ENCODE measurements at regions not wholly inside any gene's neighbourhood (a gene's known extent, or its start where the extent isn't known, plus 50 kb on each side); places are given as distances from the start of the nearest gene placed in this dataset.

GRCh38 chr10:117721873-117722272, 179.3 kb downstream of the EMX2 start:
- no peak for DNase-seq

DNA sequence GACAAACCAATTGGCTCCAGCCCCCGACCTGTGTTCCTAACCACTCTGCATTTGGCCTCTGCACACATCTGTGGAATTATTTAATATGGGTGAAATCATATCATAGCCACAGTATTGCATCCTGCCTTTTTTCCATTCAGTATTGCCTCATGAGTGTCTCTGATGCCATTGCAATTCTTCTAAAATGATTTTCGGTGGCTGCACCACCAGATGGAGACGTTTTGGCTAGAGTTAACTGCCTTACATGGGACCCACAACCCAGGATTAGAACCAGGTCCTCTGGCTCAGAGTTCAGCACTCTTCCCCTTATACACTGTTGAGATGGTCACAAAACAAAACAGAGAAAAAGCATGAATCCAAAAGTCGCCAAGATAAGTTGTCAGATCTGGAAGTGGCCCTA, 180.8 kb downstream of the EMX2 start:
- no peak for DNase-seq

DNA sequence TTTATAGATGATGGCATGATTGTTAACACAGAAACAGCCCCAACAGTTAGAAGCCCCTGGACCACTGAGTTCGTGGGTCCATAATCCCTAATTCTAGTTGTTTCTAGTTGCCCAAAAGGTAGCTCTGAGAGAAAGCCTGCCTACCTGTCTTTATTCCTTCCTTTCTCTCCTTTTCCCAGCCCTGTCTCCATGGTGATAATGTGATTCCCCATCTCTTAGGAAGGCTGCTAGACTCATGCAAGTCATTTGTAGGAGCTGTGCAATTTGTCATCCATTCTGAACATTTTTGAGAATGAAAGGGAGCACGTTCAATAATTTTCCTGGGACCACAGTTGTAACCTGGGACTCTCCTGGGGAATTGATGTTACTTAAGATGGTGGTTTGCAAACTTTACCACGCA, 183.4 kb downstream of the EMX2 start:
- DNase-seq: no peak

GRCh38 chr10:117726596-117727295, 184.2 kb downstream of the EMX2 start:
- DNase-seq: no peak

- DNase-seq: no peak
Observed at GRCh38 chr10:117727421-117727820, 184.9 kb downstream of the EMX2 start.

GRCh38 chr10:117728087-117728486, 185.5 kb downstream of the EMX2 start:
- DNase-seq: no peak

GRCh38 chr10:117729156-117729555, 186.6 kb downstream of the EMX2 start:
- DNase-seq: no peak

DNA sequence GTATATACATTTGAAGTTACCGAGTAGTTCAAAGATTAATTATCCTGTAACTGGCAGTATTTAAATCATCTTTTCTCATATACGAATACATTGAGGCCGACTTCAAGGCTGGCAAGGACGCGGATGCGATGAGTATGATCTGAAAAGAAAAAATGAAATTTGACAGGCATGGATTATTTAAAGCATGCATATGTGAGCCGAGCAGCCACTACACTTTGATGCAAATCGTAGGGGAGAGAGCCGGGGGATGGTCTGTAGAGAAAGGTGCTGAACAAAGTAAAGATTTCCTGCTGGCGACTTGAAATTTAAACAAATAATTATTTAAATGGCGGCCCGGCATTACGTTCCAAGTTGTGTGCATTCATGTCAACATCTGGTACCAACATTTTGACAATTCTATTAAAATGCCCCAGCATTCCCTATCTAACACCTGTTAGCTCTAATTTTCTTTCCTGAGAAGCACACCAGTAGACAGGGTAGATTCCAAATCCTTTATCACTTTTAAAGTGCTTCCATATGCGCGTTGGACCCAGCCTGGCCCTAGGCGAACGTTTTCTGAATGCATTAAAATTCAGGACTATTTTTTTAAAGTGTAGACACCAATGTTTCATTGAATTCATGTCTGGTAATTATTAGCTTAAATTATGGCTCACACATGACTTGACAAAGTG, 188.7 kb downstream of the EMX2 start:
- no peak for DNase-seq

GRCh38 chr10:117734731-117735405, 192.3 kb downstream of the EMX2 start:
- no peak for DNase-seq

GRCh38 chr10:117736655-117737054, 194.1 kb downstream of the EMX2 start:
- DNase-seq: no peak

DNA sequence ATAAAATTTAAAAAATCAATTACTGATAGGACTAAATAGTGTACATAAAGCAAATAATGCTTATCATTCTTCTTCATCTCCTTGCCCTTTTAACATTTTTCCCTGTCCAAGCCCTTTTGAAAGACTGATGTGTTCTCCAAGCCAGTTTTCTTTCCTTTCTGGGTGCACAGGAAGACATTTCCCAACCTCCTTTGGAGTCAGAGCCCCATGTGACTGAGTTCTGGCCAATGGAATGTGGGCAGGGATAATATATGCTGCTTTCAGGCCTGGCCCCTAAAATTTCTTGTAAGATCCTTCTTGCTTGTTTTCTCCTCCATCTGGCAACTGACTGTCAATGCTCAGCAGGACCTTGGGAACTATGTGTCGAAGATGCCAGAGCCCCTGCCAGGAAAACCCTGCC, 197.5 kb downstream of the EMX2 start:
- DNase-seq: no peak

- DNase-seq: no peak
Observed at GRCh38 chr10:117740691-117741222, 198.2 kb downstream of the EMX2 start.

DNA sequence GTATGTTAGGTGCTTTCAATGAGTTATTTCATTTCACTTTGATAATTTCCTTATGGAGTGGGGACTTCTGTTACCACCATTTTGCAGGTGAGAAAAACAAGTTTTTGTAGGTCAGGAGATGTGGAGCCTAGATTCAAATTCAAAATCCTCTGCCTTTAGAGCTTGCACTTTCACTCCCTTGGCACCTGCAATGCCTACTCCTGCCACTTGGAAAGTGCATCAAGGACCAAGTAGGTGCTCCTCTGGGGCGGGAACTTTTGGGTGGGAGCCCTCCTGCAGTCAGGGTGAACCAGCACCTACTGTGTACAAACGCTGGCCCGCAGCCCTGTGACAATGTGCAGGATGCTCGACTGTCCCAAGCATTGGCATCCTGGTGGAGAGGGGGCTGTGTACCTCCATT, 199.0 kb downstream of the EMX2 start:
- no peak for DNase-seq

GRCh38 chr10:117743509-117743908, 201.0 kb downstream of the EMX2 start:
- DNase-seq: no peak

DNA sequence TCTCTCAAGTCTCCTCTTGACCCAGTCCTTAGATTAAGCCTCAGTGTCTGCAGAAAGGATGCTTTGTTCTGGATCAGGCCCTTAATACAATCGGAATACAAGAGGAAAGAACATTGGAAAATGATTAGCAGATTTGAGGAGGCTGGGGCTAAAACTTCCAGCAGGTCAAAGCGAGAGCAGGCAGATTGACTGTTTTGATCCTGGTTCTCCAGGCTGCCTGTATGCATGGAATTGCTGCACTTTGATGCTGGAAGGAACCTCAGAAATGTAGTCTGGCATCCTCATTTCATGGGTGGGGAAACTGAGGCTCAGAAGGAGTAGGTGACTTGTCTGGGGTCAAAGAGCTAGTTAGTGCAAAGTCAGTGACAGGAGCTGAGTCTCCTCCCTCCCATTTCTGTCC, 202.8 kb downstream of the EMX2 start:
- DNase-seq: no peak

DNA sequence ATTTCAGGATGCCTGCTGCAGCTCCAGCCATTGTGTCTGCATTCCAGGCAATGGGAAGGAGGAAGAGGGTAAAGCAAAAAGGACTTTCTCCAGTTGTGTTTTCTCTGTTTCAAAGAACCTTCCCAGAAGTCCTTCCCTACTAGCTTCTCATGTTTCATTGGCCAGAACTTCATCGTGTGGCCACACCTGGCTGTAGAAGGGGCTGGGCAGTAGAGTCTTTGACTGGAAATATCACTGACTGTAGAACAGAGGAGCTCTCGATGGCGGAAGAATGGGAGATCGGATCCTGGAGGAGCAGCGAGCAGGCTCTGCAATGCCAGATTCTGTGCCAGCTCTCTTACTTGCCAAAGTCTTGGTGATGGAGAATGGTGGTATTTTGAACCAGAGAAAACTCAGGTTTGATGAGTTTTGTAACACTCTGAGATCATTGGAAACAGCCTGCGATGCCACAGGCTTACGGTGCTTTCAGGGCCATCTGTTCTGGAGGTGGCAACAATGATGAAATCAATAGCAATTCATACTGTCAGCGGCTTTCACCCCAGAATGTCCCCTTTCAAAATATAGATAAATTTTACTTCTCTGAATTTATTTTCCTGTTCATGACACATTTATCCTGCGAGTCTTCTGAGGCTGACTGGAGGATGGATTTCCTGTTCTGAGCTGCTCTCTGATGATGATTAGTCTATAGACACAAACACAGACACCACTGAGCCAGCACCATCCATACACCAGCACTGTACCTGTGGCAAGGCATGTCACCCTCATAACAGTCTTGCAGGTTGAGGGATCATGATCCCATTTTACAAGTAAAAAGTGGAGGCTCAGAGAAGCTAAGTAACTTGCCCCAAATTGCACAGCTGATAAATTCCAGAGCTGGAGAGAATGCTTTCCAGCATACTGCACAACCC, 204.2 kb downstream of the EMX2 start:
- DNase-seq: no peak

GRCh38 chr10:117747636-117748035, 205.1 kb downstream of the EMX2 start:
- DNase-seq: no peak

DNA sequence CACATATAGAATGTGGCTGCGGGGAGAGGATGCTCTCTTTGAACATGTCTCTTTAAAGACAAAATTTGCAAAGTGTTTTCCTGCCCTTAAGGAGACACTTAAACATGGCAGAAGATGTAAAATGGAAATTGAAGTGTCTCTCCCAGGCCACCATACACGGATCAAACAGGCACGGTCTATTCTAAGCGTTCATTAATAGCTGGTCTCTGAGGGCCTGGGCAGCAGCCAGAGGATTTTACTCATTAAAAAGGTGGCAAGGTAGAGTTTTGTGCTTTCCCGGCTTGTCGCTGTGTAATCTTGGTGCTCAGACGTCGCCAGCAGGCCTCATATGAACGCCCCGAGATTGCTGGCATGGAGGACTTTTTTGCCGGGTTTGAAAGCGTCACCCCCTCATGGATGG, 205.5 kb downstream of the EMX2 start:
- no peak for DNase-seq

- DNase-seq: no peak
Observed at GRCh38 chr10:117750616-117751015, 208.1 kb downstream of the EMX2 start.

DNA sequence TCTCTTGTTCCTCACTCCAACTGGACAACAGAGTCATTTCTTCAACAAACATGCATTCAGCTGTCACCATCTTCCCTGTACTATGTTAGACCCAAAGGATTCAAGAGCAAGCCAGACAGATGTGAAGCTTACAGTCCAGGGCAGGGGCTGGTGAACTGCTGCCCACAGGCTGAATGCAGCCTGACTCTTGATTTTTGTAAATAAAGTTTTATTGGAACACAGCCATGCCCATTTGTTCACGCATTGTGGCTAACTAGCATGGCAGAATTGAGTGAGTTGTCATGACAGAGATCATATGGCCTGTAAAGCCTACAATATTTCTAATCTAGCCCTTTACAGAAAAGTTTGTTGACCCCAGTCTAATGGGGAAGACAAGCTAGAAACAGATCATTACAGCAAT, 208.7 kb downstream of the EMX2 start:
- no peak for DNase-seq

GRCh38 chr10:117752103-117752502, 209.6 kb downstream of the EMX2 start:
- no peak for DNase-seq

DNA sequence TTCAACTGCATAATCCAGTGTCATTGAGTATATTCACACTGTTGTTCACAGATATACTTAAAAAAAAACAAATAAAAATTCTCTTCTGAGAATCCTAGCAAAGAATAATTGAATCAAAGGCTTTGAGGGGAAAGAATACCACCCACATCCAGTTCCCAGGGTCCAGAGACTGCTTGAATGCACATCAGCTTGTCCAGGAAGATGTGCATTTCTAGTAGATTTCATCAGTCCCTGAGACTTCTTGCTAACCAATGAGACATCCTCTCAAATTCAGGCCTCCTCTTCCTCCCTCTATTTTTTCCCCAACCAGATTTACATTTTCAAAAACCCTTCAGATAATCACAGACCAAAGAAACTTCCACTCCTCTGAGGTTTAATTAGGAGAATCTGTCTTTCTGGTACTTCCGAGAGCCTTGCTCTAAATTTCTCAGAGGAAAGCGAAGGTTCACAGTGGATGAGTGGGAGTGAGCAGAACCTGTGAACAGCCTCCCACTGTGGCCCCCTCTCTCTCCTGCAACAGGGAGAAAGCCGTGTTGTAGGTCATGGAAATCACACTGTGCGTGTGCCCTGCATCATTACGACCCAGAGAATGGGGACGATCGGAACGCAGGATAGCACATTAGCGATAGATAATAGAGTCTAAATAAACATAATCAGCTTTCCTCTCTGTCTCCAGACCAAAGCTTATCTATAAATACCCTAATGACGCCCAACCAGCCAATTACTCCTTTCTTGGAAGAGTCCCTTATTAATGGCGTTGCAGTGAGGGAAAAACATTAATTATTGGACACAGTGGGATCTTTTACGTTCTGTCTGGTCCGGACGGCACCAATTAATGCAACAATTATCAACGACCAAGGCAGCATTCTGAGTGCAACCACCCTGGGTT, 212.5 kb downstream of the EMX2 start:
- DNase-seq: no peak

Measured in NCI-H1694 treated with DMSO at 0.1 percent for 48 hours (cell line).